H4 (cell line): ENCODE measurements at regions not wholly inside any gene's neighbourhood (a gene's known extent, or its start where the extent isn't known, plus 50 kb on each side); places are given as distances from the start of the nearest gene placed in this dataset.
"Not testable (repeated sequence)": the region's sequence is repeated elsewhere in the genome, so short reads cannot be mapped to it uniquely, and the experiment has no call there.

ENCODE experiments used
- DNase-seq: peaks from one replicate; pipeline ENCODE4 v3.0.0-alpha.2; 2015; ENCODE audit warnings: low spot score

GRCh38 chrX:65825226-65825625 lies 157.8 kb downstream of the MSN start:
- DNase-seq, result not testable (repeated sequence)

DNA sequence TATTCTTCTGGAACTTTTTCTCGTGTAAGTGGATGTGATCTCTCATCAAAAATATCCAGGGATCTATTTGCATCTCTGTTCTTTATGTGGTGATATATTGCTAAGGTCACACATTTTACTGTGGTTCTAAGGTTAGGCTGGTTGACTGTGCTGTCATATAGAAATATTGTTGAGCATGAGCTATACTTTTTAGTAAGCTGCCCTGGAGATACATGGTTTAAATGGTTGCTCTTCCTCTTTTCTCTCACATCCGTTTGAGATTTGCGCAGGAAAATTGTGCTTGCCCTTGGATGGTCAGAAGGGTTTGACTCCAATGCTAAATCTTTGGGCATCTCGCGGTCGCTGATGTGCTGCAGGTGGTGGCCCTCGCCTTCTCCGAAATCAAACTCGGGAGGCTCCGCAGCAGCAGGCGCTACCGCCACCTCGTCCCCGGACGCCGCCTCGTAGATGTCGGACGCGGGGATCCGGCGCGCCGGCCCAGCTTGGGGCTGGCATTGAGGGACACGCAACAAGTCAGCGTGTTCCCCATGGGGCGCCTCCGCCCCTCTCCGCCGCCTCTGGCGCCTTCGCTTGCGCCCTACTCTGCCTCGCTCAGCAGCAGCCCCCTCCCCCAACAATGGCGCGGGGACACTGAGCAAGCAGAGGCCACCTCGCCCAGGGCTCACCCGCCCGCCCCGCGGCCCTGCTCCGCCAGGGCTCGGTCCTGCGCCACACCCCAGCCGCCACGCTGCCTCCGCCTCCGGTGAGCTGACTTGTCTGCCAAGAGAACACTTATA lies 154.5 kb downstream of the MSN start:
- no peak for DNase-seq

GRCh38 chrX:65819983-65820382 lies 152.5 kb downstream of the MSN start:
- not testable (repeated sequence) for DNase-seq

- DNase-seq, result no peak
These were observed 145.8 kb downstream of the MSN start for GRCh38 chrX:65813245-65813644.

GRCh38 chrX:65811558-65812228 lies 144.2 kb downstream of the MSN start:
- no peak for DNase-seq
